Osteoblast (primary cell): ENCODE measurements at regions not wholly inside any gene's neighbourhood (a gene's known extent, or its start where the extent isn't known, plus 50 kb on each side); places are given as distances from the start of the nearest gene placed in this dataset.

Experiments
- DNase-seq: peaks from one replicate; pipeline ENCODE4 v3.0.0; 2011; ENCODE audit warnings: low spot score, mixed read lengths; ENCODE audit not compliant: insufficient read length; ENCODE audit errors: missing footprints
- H2AFZ ChIP-seq: 2 replicates; pipeline ENCODE4 v1.6.0; 2011; ENCODE audit warnings: mild to moderate bottlenecking, low read length
- H3K27ac ChIP-seq: 2 replicates; pipeline ENCODE4 v1.5.1; 2011; ENCODE audit warnings: mild to moderate bottlenecking, low read depth, low read length, moderate library complexity
- H3K27me3 ChIP-seq: 2 replicates; pipeline ENCODE4 v1.6.0; 2012; ENCODE audit warnings: mild to moderate bottlenecking, control low read depth, inconsistent platforms, low read length, moderate library complexity; ENCODE audit not compliant: insufficient read depth
- H3K36me3 ChIP-seq: 2 replicates; pipeline ENCODE4 v1.5.1; 2011; ENCODE audit warnings: mild to moderate bottlenecking, low read length, control low read depth, moderate library complexity; ENCODE audit not compliant: insufficient read depth
- H3K4me1 ChIP-seq: 2 replicates; pipeline ENCODE4 v1.5.1; 2011; ENCODE audit warnings: mild to moderate bottlenecking, low read length, control low read depth, moderate library complexity; ENCODE audit not compliant: insufficient read depth
- H3K4me2 ChIP-seq: 2 replicates; pipeline ENCODE4 v1.6.0; 2011; ENCODE audit warnings: mild to moderate bottlenecking, low read length; ENCODE audit not compliant: insufficient read depth
- H3K4me3 ChIP-seq: fragments of 200-600 bp; sonication (generic); 3 replicates; pipeline ENCODE4 v1.5.1; 2012; ENCODE audit warnings: mild to moderate bottlenecking, low read length, inconsistent platforms; ENCODE audit not compliant: insufficient read depth
- H3K79me2 ChIP-seq: 2 replicates; pipeline ENCODE4 v1.6.0; 2012; ENCODE audit warnings: mild to moderate bottlenecking, low read length, control low read depth, inconsistent platforms; ENCODE audit not compliant: insufficient read depth
- H3K9me3 ChIP-seq: 2 replicates; pipeline ENCODE4 v1.5.1; 2011; ENCODE audit warnings: low read depth, low read length, control low read depth
- H4K20me1 ChIP-seq: 2 replicates; pipeline ENCODE4 v1.6.0; 2012; ENCODE audit warnings: mild to moderate bottlenecking, low read length, control low read depth; ENCODE audit not compliant: insufficient read depth
- CTCF ChIP-seq: IDR thresholded peaks from 2 replicates; pipeline ENCODE4 v1.5.1; 2011; ENCODE audit warnings: mild to moderate bottlenecking, low read depth, low read length, moderate library complexity; ENCODE audit errors: extremely low read depth

- H3K36me3 ChIP-seq: no peaks in the 10 kb centered on the region
- no peak overlapping the region for H3K27ac ChIP-seq
- no peaks in the 10 kb centered on the region for H3K27me3 ChIP-seq
- H3K9me3 ChIP-seq: no peaks in the 10 kb centered on the region
- H3K4me2 ChIP-seq: no peak overlapping the region
- no peaks in the 10 kb centered on the region for H3K79me2 ChIP-seq
- H4K20me1 ChIP-seq: no peaks in the 10 kb centered on the region
- no peak for TF ChIP-seq CTCF
- no peaks in the 10 kb centered on the region for H3K4me1 ChIP-seq
- DNase-seq: no peak
- no peak overlapping the region for H2AFZ ChIP-seq
- H3K4me3 ChIP-seq: no peak overlapping the region
These were observed 95.3 kb upstream of the CLSTN2 start for GRCh38 chr3:139839659-139840058.

GRCh38 chr3:139839014-139839413 is 96.0 kb upstream of the CLSTN2 start:
- H3K27ac ChIP-seq: no peak overlapping the region
- no peaks in the 10 kb centered on the region for H3K9me3 ChIP-seq
- no peaks in the 10 kb centered on the region for H3K4me1 ChIP-seq
- DNase-seq: no peak
- no peak overlapping the region for H3K4me2 ChIP-seq
- TF ChIP-seq CTCF: no peak
- no peaks in the 10 kb centered on the region for H4K20me1 ChIP-seq
- H3K27me3 ChIP-seq: no peaks in the 10 kb centered on the region
- no peak overlapping the region for H3K4me3 ChIP-seq
- no peaks in the 10 kb centered on the region for H3K36me3 ChIP-seq
- no peaks in the 10 kb centered on the region for H3K79me2 ChIP-seq
- H2AFZ ChIP-seq: no peak overlapping the region

GRCh38 chr3:139838269-139838957 is 96.6 kb upstream of the CLSTN2 start:
- H3K36me3 ChIP-seq: no peaks in the 10 kb centered on the region
- H3K27ac ChIP-seq: no peak overlapping the region
- no peaks in the 10 kb centered on the region for H3K9me3 ChIP-seq

More at GRCh38 chr3:139838269-139838957, 96.6 kb upstream of the CLSTN2 start:
- no peak for TF ChIP-seq CTCF
- no peak overlapping the region for H3K4me3 ChIP-seq
- H2AFZ ChIP-seq: no peak overlapping the region
- no peaks in the 10 kb centered on the region for H3K27me3 ChIP-seq
- H3K79me2 ChIP-seq: no peaks in the 10 kb centered on the region
- H4K20me1 ChIP-seq: no peaks in the 10 kb centered on the region
- H3K4me2 ChIP-seq: no peak overlapping the region
- no peak for DNase-seq
- no peaks in the 10 kb centered on the region for H3K4me1 ChIP-seq
